K562 (cell line): ENCODE measurements at regions not wholly inside any gene's neighbourhood (a gene's known extent, or its start where the extent isn't known, plus 50 kb on each side); places are given as distances from the start of the nearest gene placed in this dataset.
"Not testable (repeated sequence)": the region's sequence is repeated elsewhere in the genome, so short reads cannot be mapped to it uniquely, and the experiment has no call there.

Experiments used
- ATAC-seq: fragments of 200-7000 bp; cut with Tn5 transposase; 3 replicates; pipeline ENCODE4 v1.9.1; 2020; ENCODE audit warnings: moderate library complexity
- BruUV-seq: library from RNA; stranded (reverse); fragments of 400-500 nt; replicated peaks from 2 replicates; lab custom pipeline; 2021; lab: Mats Ljungman, UMichigan
- CTCF ChIA-PET: fragments of 300-600 bp; formaldehyde crosslinking; extraction: SDS; loops from one replicate; lab custom pipeline; 2021; ENCODE audit warnings: low intra/inter-chr PET ratio; lab: Yijun Ruan, JAX
- POLR2A ChIA-PET: fragments of 300-600, 350-650 bp; sonication (Branson Sonifier 250); formaldehyde crosslinking; extraction: SDS; loops from one replicate; lab custom pipeline; 2021; ENCODE audit warnings: antibody characterized with exemption, inconsistent platforms; lab: Yijun Ruan, JAX
- DNase-seq, 4 experiments: peaks; one replicate each; pipeline versions ENCODE4 v3.0.0 to v3.0.0-alpha.2; 2011 to 2018; ENCODE audit warnings: low spot score in 3 of 4, mixed read lengths in 3 of 4; ENCODE audit errors: extremely low read depth in 1 of 4
- FAIRE-seq: peaks from 2 replicates; lab custom pipeline; 2011; peaks lifted over from hg19 to GRCh38; lab: Jason Lieb, UNC
- H2AFZ ChIP-seq: 2 replicates; pipeline ENCODE4 v1.6.0; 2011; ENCODE audit warnings: low read depth, low read length, control low read depth, inconsistent platforms
- H3K27ac ChIP-seq: fragments of 200-600 bp; 3 replicates; pipeline ENCODE4 v1.8.0; 2011; ENCODE audit warnings: low read depth, mild to moderate bottlenecking, control low read depth, inconsistent platforms, low read length, moderate library complexity, mixed read lengths; ENCODE audit errors: extremely low read depth
- H3K27me3 ChIP-seq, 2 experiments: fragments of 300-600 bp in 1 of 2; 2 replicates in 1 of 2; 3 replicates in 1 of 2; pipeline versions ENCODE4 v1.6.0 to v1.8.0; 2011; ENCODE audit warnings: inconsistent platforms in 2 of 2, low read length in 2 of 2, mild to moderate bottlenecking in 1 of 2, mixed read lengths in 1 of 2, moderate library complexity in 1 of 2; ENCODE audit not compliant: control insufficient read depth in 2 of 2, insufficient read depth in 2 of 2
- H3K36me3 ChIP-seq: fragments of 300-600 bp; 3 replicates; pipeline ENCODE4 v1.8.0; 2011; ENCODE audit warnings: mild to moderate bottlenecking, low read length, inconsistent platforms; ENCODE audit not compliant: control insufficient read depth, insufficient read depth
- H3K4me1 ChIP-seq, 2 experiments: fragments of 200-600 bp in 1 of 2; replicated peaks in 1 of 2; 2 replicates in 1 of 2; 3 replicates in 1 of 2; pipeline versions ENCODE4 v1.5.1 to v1.8.0; 2011; ENCODE audit warnings: inconsistent platforms in 2 of 2, low read length in 2 of 2, mild to moderate bottlenecking in 1 of 2, mixed read lengths in 1 of 2, moderate library complexity in 1 of 2; ENCODE audit not compliant: control insufficient read depth in 2 of 2, insufficient read depth in 2 of 2
- H3K4me2 ChIP-seq: 2 replicates; pipeline ENCODE4 v1.6.1; 2011; ENCODE audit warnings: low read length, control low read depth, inconsistent platforms, mixed read lengths; ENCODE audit not compliant: insufficient read depth
- H3K4me3 ChIP-seq: fragments of 200-600 bp; sonication (generic), shearing (Covaris generic); 2 replicates; pipeline ENCODE4 v1.5.1; 2016; ENCODE audit warnings: control low read depth, inconsistent platforms
- H3K79me2 ChIP-seq: fragments of 200-600 bp; 3 replicates; pipeline ENCODE4 v1.8.0; 2011; ENCODE audit warnings: low read length, inconsistent platforms; ENCODE audit not compliant: control insufficient read depth, insufficient read depth
- H3K9ac ChIP-seq, 2 experiments: 2 replicates each; pipeline versions ENCODE4 v1.6.0 to v1.6.1; 2011; ENCODE audit warnings: low read depth in 2 of 2, low read length in 2 of 2, control low read depth in 1 of 2, inconsistent platforms in 1 of 2, mild to moderate bottlenecking in 1 of 2, mixed read lengths in 1 of 2; ENCODE audit not compliant: insufficient read depth in 1 of 2
- H3K9me1 ChIP-seq: one replicate; pipeline ENCODE4 v1.6.0; 2011; ENCODE audit warnings: inconsistent platforms, mild to moderate bottlenecking, low read length, moderate library complexity; ENCODE audit not compliant: control insufficient read depth, insufficient read depth
- H3K9me3 ChIP-seq: replicated peaks from 2 replicates; pipeline ENCODE4 v1.5.1; 2011; ENCODE audit warnings: low read depth, low read length, inconsistent platforms; ENCODE audit not compliant: control insufficient read depth, insufficient read depth
- H4K20me1 ChIP-seq: replicated peaks from 2 replicates; pipeline ENCODE4 v1.6.1; 2011; ENCODE audit warnings: low read length, inconsistent platforms, mixed read lengths; ENCODE audit not compliant: control insufficient read depth, insufficient read depth
- WGBS: fragments of 100-300 bp; shearing (Covaris generic); methylation state at CpG from one replicate; pipeline ENCODE4 v1.1.6; 2016; ENCODE audit warnings: low coverage, mixed read lengths; ENCODE audit not compliant: insufficient coverage; ENCODE audit errors: missing lambda C conversion rate; 5-methylcytosine and 5-hydroxymethylcytosine counted together
- in situ Hi-C: fragments of 300-500 bp; cut with MboI; formaldehyde crosslinking; loops from 4 replicates; pipeline ENCODE4 v1.15.0; 2018; ENCODE audit warnings: inconsistent platforms, mixed read lengths
- intact Hi-C: fragments of 100-400 bp; cut with micrococcal nuclease; formaldehyde crosslinking; loops from 2 replicates; pipeline ENCODE4 v1.14.2; 2022

GRCh38 chr12:9502845-9503244 lies 104.9 kb downstream of the KLRB1 start:
- H3K9ac ChIP-seq, POLR2A ChIA-PET, H3K4me3 ChIP-seq, BruUV-seq, H3K9me3 ChIP-seq, H3K4me2 ChIP-seq, H3K27me3 ChIP-seq, H2AFZ ChIP-seq, H3K9me1 ChIP-seq, DNase-seq, intact Hi-C loops, in situ Hi-C loops, FAIRE-seq, H3K36me3 ChIP-seq, H4K20me1 ChIP-seq, H3K4me1 ChIP-seq, H3K79me2 ChIP-seq, H3K27ac ChIP-seq, ATAC-seq, CTCF ChIA-PET: not testable (repeated sequence)
- no CpG with 5 or more reads among the region's 1 CpG for WGBS

GRCh38 chr12:9493325-9493724 lies 114.4 kb downstream of the KLRB1 start:
- H3K9ac ChIP-seq, intact Hi-C loops, H3K36me3 ChIP-seq, H3K27ac ChIP-seq, BruUV-seq, FAIRE-seq, CTCF ChIA-PET, POLR2A ChIA-PET, H3K4me1 ChIP-seq, H3K79me2 ChIP-seq, in situ Hi-C loops, H3K27me3 ChIP-seq, H3K9me3 ChIP-seq, H3K4me3 ChIP-seq, H3K4me2 ChIP-seq, H4K20me1 ChIP-seq, H2AFZ ChIP-seq, ATAC-seq, H3K9me1 ChIP-seq, DNase-seq: not testable (repeated sequence)

GRCh38 chr12:9481289-9481688 lies 126.4 kb downstream of the KLRB1 start:
- no CpG with 5 or more reads among the region's 3 CpGs for WGBS
- H3K27me3 ChIP-seq, H3K4me2 ChIP-seq, H3K27ac ChIP-seq, H3K9me3 ChIP-seq, ATAC-seq, H3K4me3 ChIP-seq, BruUV-seq, FAIRE-seq, H3K36me3 ChIP-seq, H2AFZ ChIP-seq, H3K4me1 ChIP-seq, POLR2A ChIA-PET, H3K9me1 ChIP-seq, DNase-seq, CTCF ChIA-PET, H4K20me1 ChIP-seq, in situ Hi-C loops, intact Hi-C loops, H3K79me2 ChIP-seq, H3K9ac ChIP-seq: not testable (repeated sequence)
